CD14-positive monocyte (primary cell): ENCODE measurements at regions not wholly inside any gene's neighbourhood (a gene's known extent, or its start where the extent isn't known, plus 50 kb on each side); places are given as distances from the start of the nearest gene placed in this dataset.

Experiments
- DNase-seq, 3 donors: peaks; one replicate each; pipeline ENCODE4 v3.0.0-alpha.2; 2011 to 2022
- H2AFZ ChIP-seq: 2 replicates; pipeline ENCODE4 v1.6.0; 2012; ENCODE audit warnings: mild to moderate bottlenecking, low read depth, low read length, inconsistent platforms; ENCODE audit not compliant: insufficient read depth, poor library complexity, severe bottlenecking
- H3K27ac ChIP-seq, 2 donors: 1 replicate in 1 of 2; 2 replicates in 1 of 2; pipeline ENCODE4 v1.5.1; 2012 to 2013; ENCODE audit warnings: low read length in 2 of 2, control low read depth in 1 of 2, inconsistent platforms in 1 of 2, low read depth in 1 of 2, mild to moderate bottlenecking in 1 of 2
- H3K27me3 ChIP-seq, 2 donors: one replicate each; pipeline versions ENCODE4 v1.6.0 to v1.6.1; 2011 to 2013; ENCODE audit warnings: low read length in 2 of 2; ENCODE audit not compliant: control insufficient read depth in 2 of 2, insufficient read depth in 2 of 2
- H3K36me3 ChIP-seq, 2 donors: replicated peaks in 1 of 2; 1 replicate in 1 of 2; 2 replicates in 1 of 2; pipeline versions ENCODE4 v1.5.1 to v1.6.1; 2012 to 2013; ENCODE audit warnings: low read length in 2 of 2, control low read depth in 1 of 2, inconsistent platforms in 1 of 2, mild to moderate bottlenecking in 1 of 2; ENCODE audit not compliant: insufficient read depth in 2 of 2, control insufficient read depth in 1 of 2
- H3K4me1 ChIP-seq, 2 donors: 1 replicate in 1 of 2; 2 replicates in 1 of 2; pipeline versions ENCODE4 v1.5.1 to v1.6.1; 2012 to 2013; ENCODE audit warnings: low read length in 2 of 2, control low read depth in 1 of 2, inconsistent platforms in 1 of 2, mild to moderate bottlenecking in 1 of 2, moderate library complexity in 1 of 2; ENCODE audit not compliant: insufficient read depth in 2 of 2, control insufficient read depth in 1 of 2
- H3K4me2 ChIP-seq: replicated peaks from 2 replicates; pipeline ENCODE3; 2012; ENCODE audit warnings: low read length, moderate library complexity, mild to moderate bottlenecking; ENCODE audit not compliant: poor library complexity, severe bottlenecking; ENCODE audit errors: extremely low read depth
- H3K4me3 ChIP-seq, 3 experiments: fragments of 200-600 bp in 1 of 3; sonication (generic) in 1 of 3; replicated peaks in 1 of 3; 1 replicate in 2 of 3; 2 replicates in 1 of 3; pipeline ENCODE4 v1.5.1; 2011 to 2013; ENCODE audit warnings: low read length in 3 of 3, mild to moderate bottlenecking in 3 of 3, control low read depth in 2 of 3, low read depth in 2 of 3, inconsistent platforms in 1 of 3, moderate library complexity in 1 of 3
- H3K79me2 ChIP-seq: 2 replicates; pipeline ENCODE4 v1.6.0; 2012; ENCODE audit warnings: mild to moderate bottlenecking, control low read depth, inconsistent platforms, low read length, moderate library complexity; ENCODE audit not compliant: insufficient read depth
- H3K9ac ChIP-seq: 2 replicates; pipeline ENCODE4 v1.6.0; 2017; ENCODE audit warnings: low read length, mild to moderate bottlenecking; ENCODE audit not compliant: insufficient read depth, poor library complexity, severe bottlenecking
- H3K9me3 ChIP-seq, 2 donors: replicated peaks in 1 of 2; 1 replicate in 1 of 2; 2 replicates in 1 of 2; pipeline versions ENCODE4 v1.5.1 to v1.6.1; 2012 to 2013; ENCODE audit warnings: low read length in 2 of 2, control low read depth in 1 of 2; ENCODE audit not compliant: control insufficient read depth in 1 of 2, insufficient read depth in 1 of 2
- H4K20me1 ChIP-seq: 2 replicates; pipeline ENCODE4 v1.6.0; 2012; ENCODE audit warnings: mild to moderate bottlenecking, low read length, control low read depth, moderate library complexity; ENCODE audit not compliant: insufficient read depth
- H3K27ac Mint-ChIP-seq, 7 donors: one replicate each; pipeline ENCODE4 v1.8.0; 2020; ENCODE audit warnings: mild to moderate bottlenecking in 7 of 7, mixed read lengths in 7 of 7, moderate library complexity in 6 of 7, inconsistent platforms in 2 of 7
- H3K27me3 Mint-ChIP-seq, 3 donors: one replicate each; pipeline ENCODE4 v1.8.0; 2021 to 2022; ENCODE audit warnings: low read depth in 3 of 3, mild to moderate bottlenecking in 3 of 3, mixed read lengths in 3 of 3, moderate library complexity in 3 of 3, inconsistent platforms in 1 of 3
- H3K36me3 Mint-ChIP-seq, 2 donors: one replicate each; pipeline ENCODE4 v1.8.0; 2020; ENCODE audit warnings: mixed read lengths in 2 of 2, inconsistent platforms in 1 of 2, mild to moderate bottlenecking in 1 of 2
- H3K4me1 Mint-ChIP-seq: one replicate; pipeline ENCODE4 v1.8.0; 2020; ENCODE audit warnings: mild to moderate bottlenecking, mixed read lengths
- H3K4me3 Mint-ChIP-seq, 2 donors: one replicate each; pipeline ENCODE4 v1.8.0; 2020; ENCODE audit warnings: mild to moderate bottlenecking in 2 of 2, mixed read lengths in 2 of 2, moderate library complexity in 1 of 2
- H3K9me3 Mint-ChIP-seq, 7 donors: one replicate each; pipeline ENCODE4 v1.8.0; 2020 to 2022; ENCODE audit warnings: mixed read lengths in 7 of 7, mild to moderate bottlenecking in 6 of 7, moderate library complexity in 6 of 7, inconsistent platforms in 2 of 7
- WGBS: methylation state at CpG from one replicate; pipeline ENCODE4 v1.1.5; 2013; ENCODE audit warnings: missing lambda C conversion rate; ENCODE audit not compliant: insufficient coverage; 5-methylcytosine and 5-hydroxymethylcytosine counted together
- intact Hi-C, 2 donors: fragments of 100-400 bp; cut with micrococcal nuclease; formaldehyde crosslinking; loops; one replicate each; pipeline versions ENCODE4 v1.15.0 to v1.15.1; 2023
- TF ChIP-seq, protein P1 (sequence below): fragments of 200-600 bp; IDR thresholded peaks from one replicate; pipeline ENCODE4 v1.8.0; 2022; ENCODE audit warnings: antibody characterized with exemption, mild to moderate bottlenecking

DNA sequence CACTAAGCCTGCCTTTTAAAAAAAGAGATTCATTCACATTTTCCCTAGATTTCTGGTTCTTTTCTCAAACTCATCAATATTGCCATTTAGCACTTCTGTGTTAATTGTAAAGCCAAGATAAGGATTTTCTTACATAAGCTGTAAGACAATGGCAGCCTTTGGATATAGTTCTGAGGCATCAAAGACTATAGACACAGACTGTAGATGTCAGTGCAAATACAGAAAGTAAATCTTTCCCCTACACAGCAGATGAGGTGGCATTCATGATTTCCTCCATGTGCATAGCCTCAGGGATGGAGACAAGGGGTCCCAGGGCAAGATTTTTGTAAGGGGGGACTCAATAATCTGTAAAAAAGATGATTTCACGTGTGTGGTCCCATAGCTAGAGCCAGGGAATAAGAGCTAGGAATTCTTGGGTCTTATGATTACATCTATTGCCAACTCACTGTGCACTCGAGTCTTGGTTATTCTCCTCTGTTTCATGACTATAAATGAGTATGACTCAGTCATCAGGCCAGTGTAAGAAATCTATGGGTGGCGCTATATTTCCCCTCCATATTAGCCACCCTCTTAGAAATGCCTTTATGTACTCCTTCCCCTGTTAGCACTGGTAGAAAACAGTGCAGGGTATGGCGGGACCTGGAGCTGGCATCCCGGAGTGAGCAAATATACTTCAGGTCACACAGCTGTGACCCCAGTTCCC lies 207.5 kb downstream of the EXOC5 start:
- H3K4me2 ChIP-seq: no peak overlapping the region
- H2AFZ ChIP-seq: no peak overlapping the region
- no peaks in the 10 kb centered on the region for H3K4me1 Mint-ChIP-seq
- no CpG with 5 or more reads among the region's 5 CpGs for WGBS
- H3K27ac Mint-ChIP-seq: peak overlapping the region in 1 of 7 donors; percentile 57
- no peak for DNase-seq
- no peaks in the 10 kb centered on the region for H4K20me1 ChIP-seq
- H3K4me3 ChIP-seq: no peak overlapping the region
- H3K4me1 ChIP-seq: no peaks in the 10 kb centered on the region
- H3K27me3 Mint-ChIP-seq: peaks cover under 1 to 4% (median under 1%) of the 10 kb centered on the region in 3 donors
- H3K9me3 ChIP-seq: no peaks in the 10 kb centered on the region
- H3K4me3 Mint-ChIP-seq: no peak overlapping the region
- intact Hi-C loops: no loop called here
- H3K9ac ChIP-seq: no peak overlapping the region
- no peaks in the 10 kb centered on the region for H3K79me2 ChIP-seq
- no peaks in the 10 kb centered on the region for H3K9me3 Mint-ChIP-seq
- no peaks in the 10 kb centered on the region for H3K27me3 ChIP-seq
- no peaks in the 10 kb centered on the region for H3K36me3 Mint-ChIP-seq
- H3K36me3 ChIP-seq: no peaks in the 10 kb centered on the region
- no peak overlapping the region for H3K27ac ChIP-seq
- TF ChIP-seq, protein P1, sequence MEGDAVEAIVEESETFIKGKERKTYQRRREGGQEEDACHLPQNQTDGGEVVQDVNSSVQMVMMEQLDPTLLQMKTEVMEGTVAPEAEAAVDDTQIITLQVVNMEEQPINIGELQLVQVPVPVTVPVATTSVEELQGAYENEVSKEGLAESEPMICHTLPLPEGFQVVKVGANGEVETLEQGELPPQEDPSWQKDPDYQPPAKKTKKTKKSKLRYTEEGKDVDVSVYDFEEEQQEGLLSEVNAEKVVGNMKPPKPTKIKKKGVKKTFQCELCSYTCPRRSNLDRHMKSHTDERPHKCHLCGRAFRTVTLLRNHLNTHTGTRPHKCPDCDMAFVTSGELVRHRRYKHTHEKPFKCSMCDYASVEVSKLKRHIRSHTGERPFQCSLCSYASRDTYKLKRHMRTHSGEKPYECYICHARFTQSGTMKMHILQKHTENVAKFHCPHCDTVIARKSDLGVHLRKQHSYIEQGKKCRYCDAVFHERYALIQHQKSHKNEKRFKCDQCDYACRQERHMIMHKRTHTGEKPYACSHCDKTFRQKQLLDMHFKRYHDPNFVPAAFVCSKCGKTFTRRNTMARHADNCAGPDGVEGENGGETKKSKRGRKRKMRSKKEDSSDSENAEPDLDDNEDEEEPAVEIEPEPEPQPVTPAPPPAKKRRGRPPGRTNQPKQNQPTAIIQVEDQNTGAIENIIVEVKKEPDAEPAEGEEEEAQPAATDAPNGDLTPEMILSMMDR: no peak

DNA sequence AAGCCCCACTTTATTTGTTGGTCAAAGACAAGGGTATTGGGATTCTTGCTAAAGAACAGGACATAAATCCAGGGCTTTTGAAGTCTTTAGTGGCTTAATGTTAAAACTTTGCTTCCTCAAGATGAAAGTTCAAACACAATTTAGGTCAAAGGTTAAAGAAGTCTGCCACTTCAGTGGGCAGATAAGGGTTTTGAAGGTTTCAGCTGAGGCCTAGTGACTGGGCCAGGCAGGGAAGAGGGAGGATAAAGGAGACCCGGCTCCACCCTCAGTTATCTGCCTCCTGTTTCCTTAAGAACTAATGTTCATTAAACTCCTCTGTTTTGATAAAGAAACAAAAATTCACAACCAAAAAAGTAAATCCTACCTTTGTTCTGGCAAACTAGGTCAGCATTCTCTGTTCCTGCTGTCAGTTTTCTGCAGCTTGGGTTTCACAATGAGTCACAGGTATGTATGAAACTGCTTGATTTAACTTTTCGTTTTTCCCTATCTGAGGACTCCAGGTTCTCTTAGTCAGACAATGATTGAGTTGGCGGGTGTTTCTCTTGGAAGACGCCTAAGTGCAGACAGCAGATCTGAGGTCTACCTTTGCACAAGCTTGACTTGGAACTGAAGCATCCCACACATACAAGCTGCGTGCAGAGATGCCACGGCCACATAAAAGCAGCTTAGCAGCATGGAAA lies 208.3 kb downstream of the EXOC5 start:
- no peaks in the 10 kb centered on the region for H3K4me1 Mint-ChIP-seq
- H3K4me3 Mint-ChIP-seq: no peak overlapping the region
- peak overlapping the region in 1 of 7 donors; percentile 20 for H3K27ac Mint-ChIP-seq
- no peaks in the 10 kb centered on the region for H3K4me1 ChIP-seq
- no peaks in the 10 kb centered on the region for H3K9me3 ChIP-seq
- H3K9me3 Mint-ChIP-seq: peaks cover 0 to 4% (median 3%) of the 10 kb centered on the region in 7 donors
- no peaks in the 10 kb centered on the region for H3K36me3 Mint-ChIP-seq
- H3K27me3 Mint-ChIP-seq: peaks cover 0 to 3% (median 0%) of the 10 kb centered on the region in 3 donors
- intact Hi-C loops: no loop called here
- H3K27ac ChIP-seq: no peak overlapping the region
- TF ChIP-seq, protein P1: no peak
- no peak overlapping the region for H3K4me3 ChIP-seq
- H4K20me1 ChIP-seq: no peaks in the 10 kb centered on the region
- WGBS: 93% methylated on average over 5 of the region's 6 CpGs
- no peak for DNase-seq
- H3K9ac ChIP-seq: no peak overlapping the region
- no peak overlapping the region for H2AFZ ChIP-seq
- no peaks in the 10 kb centered on the region for H3K27me3 ChIP-seq
- H3K36me3 ChIP-seq: no peaks in the 10 kb centered on the region
- no peaks in the 10 kb centered on the region for H3K79me2 ChIP-seq
- no peak overlapping the region for H3K4me2 ChIP-seq
